ENCODE measurements at regions not wholly inside any gene's neighbourhood (a gene's known extent, or its start where the extent isn't known, plus 50 kb on each side); places are given as distances from the start of the nearest gene placed in this dataset.

GRCh38 chr11:96906476-96906875 is 516.7 kb downstream of the JRKL start:
- Histone ChIP-seq H3K9me3 (no peaks in the 10 kb centered on the region), H3K4me3 (no peak overlapping the region), H3K27me3 (no peaks in the 10 kb centered on the region), H3K27ac (no peak overlapping the region), H3K36me3 (no peaks in the 10 kb centered on the region), H3K4me1 (no peaks in the 10 kb centered on the region)
- intact Hi-C loops (cut with DNase I; ENCODE audit: low total_unique reads), result no loop called here
- no peak for TF ChIP-seq POLR2A (IDR thresholded peaks at IDR 0.05)
- DNase-seq (ENCODE audit: low spot score in 2 of 2), result no peak

GRCh38 chr11:96925862-96926261 is 536.0 kb downstream of the JRKL start:
- no peak for TF ChIP-seq POLR2AphosphoS5 (IDR thresholded peaks at IDR 0.05)
- TF ChIP-seq CTCF (IDR thresholded peaks at IDR 0.05), result no peak
- no peak for TF ChIP-seq POLR2A (IDR thresholded peaks at IDR 0.05)
- Histone ChIP-seq H3K27me3 (no peaks in the 10 kb centered on the region), H3K9me3 (no peaks in the 10 kb centered on the region), H3K27ac (no peak overlapping the region), H3K4me3 (no peak overlapping the region), H3K4me1 (no peaks in the 10 kb centered on the region), H3K36me3 (no peaks in the 10 kb centered on the region)
- intact Hi-C loops (cut with DNase I; ENCODE audit: low total_unique reads), result no loop called here
- DNase-seq (ENCODE audit: low spot score in 2 of 2), result no peak

DNA sequence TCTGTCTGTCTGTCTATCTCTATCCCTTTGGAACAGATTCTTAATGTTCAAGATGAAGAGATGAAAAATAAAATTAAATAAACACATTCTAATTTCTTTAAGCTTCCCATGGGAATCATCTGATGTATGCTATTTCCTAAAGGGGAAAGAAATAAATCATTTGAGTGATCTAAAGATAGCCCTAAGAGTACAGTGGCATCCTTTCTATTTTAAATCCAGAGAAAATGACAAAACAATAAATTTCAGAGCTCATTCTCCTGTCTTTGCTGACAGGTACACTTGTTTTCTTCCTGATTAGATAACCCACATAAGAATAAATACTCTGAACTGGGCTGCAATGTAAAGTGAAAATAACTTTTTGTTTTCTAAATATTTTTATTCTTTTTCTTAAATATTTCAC is 550.4 kb downstream of the JRKL start:
- H3K4me1 ChIP-seq, result no peaks in the 10 kb centered on the region
- H3K4me3 ChIP-seq, result no peak overlapping the region
- DNase-seq (ENCODE audit: low spot score in 2 of 2), result no peak
- no peak for TF ChIP-seq CTCF (IDR thresholded peaks at IDR 0.05)
- no peak for TF ChIP-seq POLR2A (IDR thresholded peaks at IDR 0.05)
- no peak for TF ChIP-seq POLR2AphosphoS5 (IDR thresholded peaks at IDR 0.05)
- no peaks in the 10 kb centered on the region for H3K27me3 ChIP-seq
- H3K9me3 ChIP-seq, result peaks cover 0 to 3% of the 10 kb centered on the region in 2 donors
- intact Hi-C loops (cut with DNase I; ENCODE audit: low total_unique reads), result no loop called here
- no peaks in the 10 kb centered on the region for H3K36me3 ChIP-seq
- H3K27ac ChIP-seq, result no peak overlapping the region

DNA sequence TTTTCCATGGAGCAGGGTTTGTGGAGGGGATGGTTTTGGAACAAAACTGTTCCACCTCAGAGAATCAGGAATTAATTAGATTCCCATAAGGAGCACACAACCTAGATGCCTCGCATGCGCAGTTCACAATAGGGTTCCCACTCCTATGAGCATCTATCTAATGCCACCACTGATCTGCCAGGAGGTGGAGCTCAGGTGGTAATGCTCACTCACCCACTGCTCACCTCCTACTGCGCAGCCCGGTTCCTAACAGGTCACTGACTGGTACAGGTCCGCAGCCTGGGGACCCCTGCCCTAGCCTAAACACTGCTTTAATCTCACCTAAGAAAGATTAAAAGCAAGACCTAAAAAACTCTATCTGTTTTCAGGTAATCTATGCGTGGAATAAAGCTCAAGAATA is 553.0 kb downstream of the JRKL start:
- H3K27me3 ChIP-seq, result no peaks in the 10 kb centered on the region
- no peak overlapping the region for H3K27ac ChIP-seq
- intact Hi-C loops (cut with DNase I; ENCODE audit: low total_unique reads), result no loop called here
- no peak overlapping the region for H3K4me3 ChIP-seq
- H3K36me3 ChIP-seq, result no peaks in the 10 kb centered on the region
- DNase-seq (ENCODE audit: low spot score in 2 of 2), result no peak
- H3K4me1 ChIP-seq, result no peaks in the 10 kb centered on the region
- TF ChIP-seq POLR2AphosphoS5 (IDR thresholded peaks at IDR 0.05) (no peak), CTCF (IDR thresholded peaks at IDR 0.05) (no peak), POLR2A (IDR thresholded peaks at IDR 0.05) (no peak)
- H3K9me3 ChIP-seq, result peaks cover 0 to 3% of the 10 kb centered on the region in 2 donors

DNA sequence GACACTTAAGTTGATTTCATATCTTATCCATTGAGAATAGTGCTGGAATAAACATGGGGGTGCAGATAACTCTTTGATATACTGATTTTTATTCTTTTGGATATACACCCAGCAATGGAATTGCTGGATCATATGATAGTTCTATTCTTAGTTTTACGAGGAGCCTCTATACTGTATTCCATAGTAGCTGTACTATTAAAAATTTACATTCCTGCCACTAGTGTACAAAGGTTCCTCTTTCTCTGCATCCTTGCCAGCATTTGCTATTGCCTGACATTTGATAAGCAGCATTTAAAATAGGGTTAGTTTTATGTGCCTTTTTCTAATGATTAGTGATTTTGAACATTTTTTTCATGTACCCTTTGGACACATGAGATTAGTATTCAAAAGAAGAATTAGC is 554.2 kb downstream of the JRKL start:
- Histone ChIP-seq H3K9me3 (peaks cover 0 to 3% of the 10 kb centered on the region in 2 donors), H3K4me3 (no peak overlapping the region), H3K4me1 (no peaks in the 10 kb centered on the region), H3K36me3 (no peaks in the 10 kb centered on the region), H3K27me3 (no peaks in the 10 kb centered on the region), H3K27ac (no peak overlapping the region)
- intact Hi-C loops (cut with DNase I; ENCODE audit: low total_unique reads), result no loop called here
- TF ChIP-seq POLR2A (IDR thresholded peaks at IDR 0.05) (no peak), CTCF (IDR thresholded peaks at IDR 0.05) (no peak), POLR2AphosphoS5 (IDR thresholded peaks at IDR 0.05) (no peak)
- DNase-seq (ENCODE audit: low spot score in 2 of 2), result no peak

DNA sequence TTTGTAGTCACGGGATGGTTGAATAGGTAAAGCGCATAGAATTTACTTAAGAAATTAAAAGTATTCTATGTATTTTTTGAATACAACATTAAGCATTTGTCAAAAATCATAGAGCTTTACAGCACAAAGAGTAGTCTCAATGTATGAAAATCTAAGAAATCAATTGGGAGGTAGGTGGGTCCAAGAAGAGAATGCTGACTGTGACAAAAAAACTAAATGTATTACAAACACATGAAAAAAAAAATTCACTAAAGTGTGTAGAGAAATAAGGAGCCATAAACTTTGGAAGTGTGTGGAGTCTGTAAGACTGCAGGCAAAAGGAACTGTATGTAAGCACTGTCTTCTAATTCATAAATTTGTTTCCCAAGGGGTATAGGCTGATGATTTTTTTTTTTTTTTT is 558.3 kb downstream of the JRKL start:
- Histone ChIP-seq H3K9me3 (no peaks in the 10 kb centered on the region), H3K4me3 (no peak overlapping the region), H3K4me1 (no peaks in the 10 kb centered on the region), H3K27ac (no peak overlapping the region), H3K27me3 (no peaks in the 10 kb centered on the region), H3K36me3 (no peaks in the 10 kb centered on the region)
- DNase-seq (ENCODE audit: low spot score in 2 of 2), result no peak
- TF ChIP-seq POLR2A (IDR thresholded peaks at IDR 0.05) (no peak), POLR2AphosphoS5 (IDR thresholded peaks at IDR 0.05) (no peak), CTCF (IDR thresholded peaks at IDR 0.05) (no peak)
- intact Hi-C loops (cut with DNase I; ENCODE audit: low total_unique reads), result no loop called here

Measured in breast epithelium (tissue), 4 donors.